GM12873 (cell line): ENCODE measurements at regions not wholly inside any gene's neighbourhood (a gene's known extent, or its start where the extent isn't known, plus 50 kb on each side); places are given as distances from the start of the nearest gene placed in this dataset.

Experiments
- TF ChIP-seq, protein P1 (sequence below): IDR thresholded peaks from 2 replicates; pipeline ENCODE4 v1.5.1; 2012; ENCODE audit warnings: low read depth, mild to moderate bottlenecking, moderate library complexity, low read length, control low read depth; ENCODE audit not compliant: insufficient read depth; ENCODE audit errors: missing control alignments

DNA sequence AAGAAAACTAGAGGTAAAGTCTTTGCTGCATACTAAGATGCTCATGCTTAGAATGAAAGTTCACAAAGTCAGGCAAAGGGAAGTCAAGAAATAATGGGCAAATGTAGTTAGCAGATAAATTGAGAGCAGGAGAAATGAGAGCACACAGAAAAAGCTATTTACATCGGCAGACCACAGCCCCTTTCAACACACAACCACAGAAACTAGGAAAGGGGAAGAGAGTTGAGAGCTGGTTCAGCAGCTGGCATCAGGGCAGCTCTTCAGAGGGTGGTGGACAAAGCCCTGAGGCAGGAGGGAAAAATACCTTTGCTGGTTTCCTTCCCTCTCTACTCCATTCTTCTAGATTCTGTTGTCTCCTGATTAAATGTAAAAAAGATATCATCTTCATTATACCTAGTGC, 95.4 kb upstream of the ANO4 start:
- TF ChIP-seq, protein P1, sequence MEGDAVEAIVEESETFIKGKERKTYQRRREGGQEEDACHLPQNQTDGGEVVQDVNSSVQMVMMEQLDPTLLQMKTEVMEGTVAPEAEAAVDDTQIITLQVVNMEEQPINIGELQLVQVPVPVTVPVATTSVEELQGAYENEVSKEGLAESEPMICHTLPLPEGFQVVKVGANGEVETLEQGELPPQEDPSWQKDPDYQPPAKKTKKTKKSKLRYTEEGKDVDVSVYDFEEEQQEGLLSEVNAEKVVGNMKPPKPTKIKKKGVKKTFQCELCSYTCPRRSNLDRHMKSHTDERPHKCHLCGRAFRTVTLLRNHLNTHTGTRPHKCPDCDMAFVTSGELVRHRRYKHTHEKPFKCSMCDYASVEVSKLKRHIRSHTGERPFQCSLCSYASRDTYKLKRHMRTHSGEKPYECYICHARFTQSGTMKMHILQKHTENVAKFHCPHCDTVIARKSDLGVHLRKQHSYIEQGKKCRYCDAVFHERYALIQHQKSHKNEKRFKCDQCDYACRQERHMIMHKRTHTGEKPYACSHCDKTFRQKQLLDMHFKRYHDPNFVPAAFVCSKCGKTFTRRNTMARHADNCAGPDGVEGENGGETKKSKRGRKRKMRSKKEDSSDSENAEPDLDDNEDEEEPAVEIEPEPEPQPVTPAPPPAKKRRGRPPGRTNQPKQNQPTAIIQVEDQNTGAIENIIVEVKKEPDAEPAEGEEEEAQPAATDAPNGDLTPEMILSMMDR: no peak

DNA sequence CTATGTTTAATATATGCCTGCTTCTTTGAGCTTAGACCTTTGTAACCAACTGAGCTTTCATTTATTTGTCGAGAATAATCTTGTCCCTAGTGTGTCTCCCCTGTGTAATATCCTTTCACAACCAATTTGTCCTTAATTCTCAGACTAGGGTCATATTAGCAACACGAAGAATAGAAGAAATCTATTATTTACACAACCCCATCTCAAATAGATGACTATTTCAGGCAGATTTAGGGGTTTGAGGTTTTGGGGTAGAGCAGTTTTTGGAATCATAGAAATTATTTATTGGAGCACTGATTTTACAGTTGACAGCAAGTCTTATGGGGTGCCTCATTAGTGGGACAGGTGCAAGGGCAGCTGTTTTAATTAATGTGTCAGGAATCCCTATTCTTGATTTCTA, 91.2 kb upstream of the ANO4 start:
- TF ChIP-seq, protein P1: no peak

DNA sequence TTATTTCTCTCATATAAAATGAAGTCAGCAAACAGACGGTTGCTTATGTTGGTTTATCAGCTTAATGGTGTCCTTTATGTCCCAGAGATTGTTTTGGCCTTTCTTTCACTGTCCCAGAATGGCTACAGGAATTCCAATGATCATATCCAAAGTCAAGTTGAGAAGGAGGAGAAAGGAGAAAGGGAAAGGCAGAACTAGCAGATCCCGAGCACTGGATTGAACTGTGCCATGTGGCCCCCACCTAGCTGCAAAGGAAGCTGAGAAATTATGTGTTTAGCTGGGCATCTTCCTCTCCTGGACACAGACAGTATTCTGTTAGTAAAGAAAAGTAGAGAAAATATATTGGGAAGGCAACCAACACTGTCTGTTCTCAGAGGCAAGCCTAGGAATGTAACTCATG, 90.7 kb upstream of the ANO4 start:
- TF ChIP-seq, protein P1: no peak

DNA sequence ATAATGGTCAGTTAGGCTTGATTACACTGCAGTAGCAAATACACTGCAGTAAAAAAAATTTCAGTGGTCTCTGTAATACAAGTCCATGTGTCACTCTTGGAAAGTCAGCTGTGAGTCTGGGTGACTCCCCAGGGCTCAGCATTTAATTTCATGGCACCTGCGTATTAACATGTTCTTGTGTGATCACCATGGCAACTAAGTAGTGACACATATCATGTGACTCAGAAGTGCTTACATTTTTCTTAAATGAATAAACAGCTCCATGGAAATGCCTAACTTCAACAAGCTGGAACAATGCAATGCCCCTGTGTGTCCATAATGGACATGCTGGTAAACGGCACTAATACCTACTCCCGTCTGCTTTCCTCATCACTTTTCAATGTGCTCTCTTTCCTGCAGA, 88.5 kb upstream of the ANO4 start:
- TF ChIP-seq, protein P1: no peak

DNA sequence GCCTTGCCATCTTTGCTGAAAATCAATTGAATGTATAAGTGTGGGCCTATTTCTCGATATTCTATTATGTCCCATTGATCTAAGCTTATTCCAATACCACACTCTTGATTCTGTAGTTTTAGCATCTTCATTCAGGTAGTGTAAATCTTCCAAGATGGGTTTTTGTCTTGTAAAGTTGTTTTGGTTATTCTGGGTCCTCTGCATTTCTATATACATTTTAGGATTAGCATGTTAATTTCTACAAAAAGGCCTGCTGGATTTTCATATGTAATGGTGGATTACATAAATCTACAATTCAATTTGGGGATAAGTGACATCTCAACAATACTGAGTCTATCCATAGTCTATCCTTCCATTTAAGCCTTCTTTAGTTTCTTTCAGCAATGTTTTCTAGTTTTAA, 86.0 kb upstream of the ANO4 start:
- TF ChIP-seq, protein P1: no peak

DNA sequence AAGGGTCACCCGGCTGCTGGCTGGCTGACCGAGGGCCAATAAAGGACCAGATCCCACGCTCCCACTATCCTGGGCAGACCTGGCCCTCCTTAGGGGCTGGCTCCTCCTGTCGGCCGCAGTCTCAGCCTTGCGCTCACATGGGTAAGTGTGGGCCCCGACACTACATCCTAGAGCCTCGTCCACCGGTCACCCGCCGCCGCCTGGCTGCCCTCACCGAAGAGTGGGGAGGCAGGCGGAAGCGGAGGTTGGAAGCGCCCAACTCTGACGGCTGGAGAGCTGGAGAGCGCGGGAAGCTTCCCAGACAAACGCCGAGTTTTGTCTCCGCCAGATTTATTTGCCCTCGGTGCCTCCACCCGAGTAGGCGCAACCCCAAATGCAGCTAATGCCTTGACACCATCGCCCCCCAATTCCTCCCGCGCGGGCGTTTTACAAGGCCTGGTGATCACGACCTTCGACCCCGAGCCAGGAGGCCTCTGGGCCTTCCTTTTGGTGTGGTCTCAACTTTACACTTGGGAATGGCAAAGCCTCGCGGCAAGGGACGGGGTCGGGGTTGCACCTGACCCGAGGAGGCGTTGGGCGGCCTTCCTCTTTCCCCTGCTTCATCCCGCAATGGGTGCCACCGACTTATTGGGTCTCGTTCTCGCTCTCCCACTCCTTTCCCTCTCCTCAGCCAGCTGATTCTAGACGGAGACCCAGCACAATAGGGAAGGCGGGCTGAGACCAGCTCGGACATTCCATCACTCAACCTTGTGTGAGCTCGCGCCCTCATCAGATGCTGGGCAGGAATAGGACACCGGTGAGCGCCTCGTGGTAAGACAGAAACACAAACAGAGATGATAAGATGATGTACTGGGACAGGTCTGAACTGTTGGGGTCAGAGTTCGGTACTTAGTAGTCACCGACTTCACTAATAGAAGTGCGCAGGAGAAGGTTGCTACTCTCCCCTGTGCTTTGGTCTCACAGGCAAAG, 78.3 kb upstream of the ANO4 start:
- TF ChIP-seq, protein P1: no peak

DNA sequence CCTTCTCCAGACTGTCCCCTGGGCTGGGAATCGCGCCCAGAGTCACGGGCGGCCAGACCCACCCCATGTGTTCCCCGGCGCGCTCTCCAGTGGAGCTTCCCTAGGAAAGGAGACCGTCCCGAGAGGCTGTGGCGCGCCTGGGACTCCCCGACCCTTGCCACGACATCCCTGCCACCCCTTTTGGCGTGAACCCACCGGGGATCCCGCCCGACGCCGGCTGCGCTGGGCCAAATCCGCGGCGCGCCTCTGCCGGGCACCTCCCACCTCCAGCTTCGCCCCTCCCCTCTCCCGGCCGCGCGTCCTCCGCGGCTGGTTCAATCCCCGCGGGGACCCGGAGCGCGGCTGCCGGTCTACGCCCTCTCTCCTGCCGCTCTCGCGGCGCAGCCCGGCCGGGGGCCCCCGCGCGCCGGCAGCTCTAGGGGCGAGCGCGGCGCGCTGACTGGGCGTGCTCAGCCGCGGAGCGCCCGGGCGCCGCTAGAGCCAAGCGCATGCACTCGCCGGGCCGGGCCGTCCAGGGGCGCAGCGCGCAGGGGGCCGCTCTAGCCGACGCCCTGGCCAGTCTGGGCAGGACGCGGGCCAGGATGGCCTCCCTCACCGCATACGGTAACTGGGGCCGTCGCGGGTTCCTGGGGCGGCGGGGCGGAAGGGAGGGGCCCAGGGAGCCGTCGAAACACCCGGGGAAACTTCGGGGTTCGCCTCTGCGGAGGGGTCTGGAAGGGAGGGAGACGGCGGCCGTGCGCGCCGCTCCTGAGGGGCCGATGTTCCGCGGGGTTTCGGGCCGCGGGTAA, 77.4 kb upstream of the ANO4 start:
- TF ChIP-seq, protein P1: no peak
